Gastrocnemius medialis (tissue), 4 donors: ENCODE measurements at regions not wholly inside any gene's neighbourhood (a gene's known extent, or its start where the extent isn't known, plus 50 kb on each side); places are given as distances from the start of the nearest gene placed in this dataset.

Experiments used
- POLR2A ChIP-seq, 2 donors: fragments of 450-650 bp; IDR thresholded peaks; one replicate each; pipeline ENCODE4 v1.6.1; 2017; ENCODE audit warnings: antibody characterized with exemption in 2 of 2, mild to moderate bottlenecking in 2 of 2, moderate library complexity in 2 of 2
- TF ChIP-seq, protein P1 (sequence below), 5 experiments: fragments of 450-650 bp in 3 of 5; fragments of 200-600 bp in 2 of 5; sonication (generic) in 2 of 5; IDR thresholded peaks in 4 of 5; conservative IDR thresholded peaks in 1 of 5; 1 replicate in 4 of 5; 2 replicates in 1 of 5; pipeline ENCODE4 v1.5.1; 2016 to 2019; ENCODE audit warnings: antibody characterized with exemption in 5 of 5, mild to moderate bottlenecking in 3 of 5, moderate library complexity in 3 of 5

DNA sequence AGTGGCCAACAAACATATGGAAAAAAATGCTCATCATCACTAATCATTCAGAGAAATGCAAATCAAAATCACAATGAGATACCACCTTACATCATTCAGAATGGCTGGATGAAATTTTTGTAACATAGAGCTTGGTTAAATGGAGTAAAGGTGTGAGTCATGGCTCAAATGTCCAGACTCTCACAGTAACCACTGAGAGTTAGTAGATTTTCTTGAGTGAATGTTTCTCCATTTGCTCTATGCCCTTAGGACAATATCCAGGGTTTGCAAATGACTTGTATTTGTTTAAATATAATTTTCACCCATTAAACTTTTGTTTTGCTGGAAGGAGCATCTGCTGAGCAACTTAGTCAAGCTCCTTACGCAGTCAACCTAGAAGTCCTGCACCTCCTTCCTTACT is 967.2 kb downstream of the XPNPEP1 start:
- no peak for TF ChIP-seq POLR2A (IDR thresholded peaks at IDR 0.05)
- TF ChIP-seq, protein P1, sequence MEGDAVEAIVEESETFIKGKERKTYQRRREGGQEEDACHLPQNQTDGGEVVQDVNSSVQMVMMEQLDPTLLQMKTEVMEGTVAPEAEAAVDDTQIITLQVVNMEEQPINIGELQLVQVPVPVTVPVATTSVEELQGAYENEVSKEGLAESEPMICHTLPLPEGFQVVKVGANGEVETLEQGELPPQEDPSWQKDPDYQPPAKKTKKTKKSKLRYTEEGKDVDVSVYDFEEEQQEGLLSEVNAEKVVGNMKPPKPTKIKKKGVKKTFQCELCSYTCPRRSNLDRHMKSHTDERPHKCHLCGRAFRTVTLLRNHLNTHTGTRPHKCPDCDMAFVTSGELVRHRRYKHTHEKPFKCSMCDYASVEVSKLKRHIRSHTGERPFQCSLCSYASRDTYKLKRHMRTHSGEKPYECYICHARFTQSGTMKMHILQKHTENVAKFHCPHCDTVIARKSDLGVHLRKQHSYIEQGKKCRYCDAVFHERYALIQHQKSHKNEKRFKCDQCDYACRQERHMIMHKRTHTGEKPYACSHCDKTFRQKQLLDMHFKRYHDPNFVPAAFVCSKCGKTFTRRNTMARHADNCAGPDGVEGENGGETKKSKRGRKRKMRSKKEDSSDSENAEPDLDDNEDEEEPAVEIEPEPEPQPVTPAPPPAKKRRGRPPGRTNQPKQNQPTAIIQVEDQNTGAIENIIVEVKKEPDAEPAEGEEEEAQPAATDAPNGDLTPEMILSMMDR (IDR thresholded peaks at IDR 0.05 in 4 of 5, conservative IDR thresholded peaks at IDR 0.05 in 1 of 5), result no peak
